HG03354 (cell line): ENCODE measurements at regions not wholly inside any gene's neighbourhood (a gene's known extent, or its start where the extent isn't known, plus 50 kb on each side); places are given as distances from the start of the nearest gene placed in this dataset.
A peak's percentile ranks its signal among the peaks of the same experiment; 100 is the strongest.

ENCODE experiments used
- ATAC-seq: cut with Tn5 transposase; IDR thresholded peaks from one replicate; pipeline ENCODE4 v1.9.1; 2021; ENCODE audit warnings: mild to moderate bottlenecking; ENCODE audit not compliant: unreplicated experiment, poor library complexity, severe bottlenecking

GRCh38 chr13:99636728-99637353, 135.6 kb downstream of the TM9SF2 start:
- peak; percentile 86 for ATAC-seq

DNA sequence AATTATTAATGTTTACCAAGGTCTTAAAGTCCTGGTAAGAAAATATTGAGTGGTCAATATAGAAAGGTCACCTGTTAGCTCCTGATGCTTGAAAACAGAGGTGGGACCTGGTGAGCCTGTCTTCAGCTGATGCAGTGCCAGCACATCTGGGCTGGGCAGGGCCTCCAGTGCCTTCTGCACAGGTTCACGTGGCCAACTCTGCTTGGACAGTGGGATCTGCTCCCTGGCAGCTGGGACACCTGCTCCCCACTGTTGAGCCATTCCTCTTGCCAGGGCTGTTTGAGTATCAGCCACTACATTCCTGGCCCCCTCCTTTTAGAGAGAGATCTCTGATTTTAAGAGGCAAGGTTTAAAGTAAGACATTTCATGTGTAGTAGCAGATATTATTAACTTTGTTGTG, 135.0 kb downstream of the TM9SF2 start:
- peak; percentile 20 for ATAC-seq

GRCh38 chr13:99634672-99635071, 133.4 kb downstream of the TM9SF2 start:
- no peak for ATAC-seq

DNA sequence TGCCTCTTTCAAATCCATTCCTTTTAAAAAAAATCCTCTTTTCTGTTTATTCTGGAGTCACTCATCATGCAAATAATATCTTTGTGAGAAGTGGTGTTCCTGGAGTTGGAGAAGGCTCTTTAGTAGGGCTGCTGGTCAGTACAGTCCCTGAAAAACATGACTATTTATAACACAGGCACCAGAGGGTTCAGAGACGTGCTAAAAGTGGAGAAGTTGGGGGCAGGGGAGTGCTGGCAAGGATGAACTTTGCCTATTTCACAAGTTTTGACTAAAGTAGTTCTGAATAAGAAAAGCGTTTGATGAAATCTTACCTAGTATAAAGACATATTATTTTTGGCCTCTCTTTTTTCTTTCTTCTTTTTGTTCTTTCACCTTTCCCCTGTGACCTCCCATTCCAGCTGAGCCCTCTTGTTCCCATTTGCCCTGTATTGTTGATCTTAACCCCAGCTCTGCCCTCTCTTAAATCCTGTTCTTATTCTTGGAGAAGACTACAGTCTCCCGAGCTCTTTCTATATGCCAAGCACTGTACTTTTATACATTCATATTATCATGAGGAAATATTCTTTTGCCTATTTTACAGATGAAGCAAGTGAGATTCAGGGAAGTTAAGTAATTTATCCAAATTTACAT, 129.1 kb downstream of the TM9SF2 start:
- no peak for ATAC-seq

- ATAC-seq, result no peak
Measured at GRCh38 chr13:99629641-99630040, 128.4 kb downstream of the TM9SF2 start.

DNA sequence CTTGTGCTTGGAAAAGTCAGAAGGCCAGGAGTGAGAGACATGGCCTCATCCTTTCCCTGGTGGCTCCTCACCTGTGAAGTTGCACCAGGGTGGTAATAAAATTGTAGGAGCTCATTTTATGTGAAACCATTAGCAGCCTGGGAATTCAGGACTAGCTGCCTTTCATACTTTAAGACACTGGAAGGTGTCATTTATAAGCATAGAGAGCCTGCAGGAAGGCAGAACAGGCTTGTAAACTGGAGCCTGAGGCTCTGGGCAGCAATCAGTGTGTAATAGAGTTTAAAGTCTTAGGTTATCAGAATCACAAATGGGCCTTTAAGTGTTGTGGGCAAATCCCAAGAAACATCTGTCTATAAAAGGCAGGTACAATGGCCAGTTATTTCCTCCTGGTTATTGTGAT, 127.2 kb downstream of the TM9SF2 start:
- no peak for ATAC-seq

DNA sequence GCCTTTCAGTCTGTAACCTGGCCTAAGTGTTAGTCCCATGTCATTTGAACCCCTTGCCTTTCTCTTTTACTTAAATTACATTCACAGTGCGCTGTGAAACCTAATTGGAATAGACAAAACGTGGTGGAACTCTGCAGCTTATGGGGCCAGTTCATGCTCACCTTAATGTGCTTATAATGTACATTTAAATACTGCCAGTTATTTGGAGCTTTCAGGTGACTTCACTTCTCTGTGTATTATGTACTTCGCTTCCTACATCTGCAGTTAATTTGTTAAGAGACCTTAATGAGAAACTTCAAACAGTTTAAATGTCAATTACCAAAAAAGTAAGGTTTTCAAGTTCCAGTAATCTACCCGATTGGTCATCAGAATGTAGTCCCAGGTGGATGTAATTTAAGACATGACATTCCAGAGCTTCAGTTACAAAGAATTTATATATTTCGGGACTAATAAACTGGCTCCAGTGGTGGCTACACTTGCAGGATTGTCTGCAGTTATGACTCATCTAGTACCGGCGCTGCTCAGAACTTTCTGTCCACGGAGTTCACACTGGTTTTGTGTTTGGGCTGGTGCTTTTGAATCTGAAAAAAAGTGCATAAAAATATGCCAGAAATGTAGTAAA, 125.3 kb downstream of the TM9SF2 start:
- no peak for ATAC-seq

- ATAC-seq, result no peak
Measured at GRCh38 chr13:99624936-99625540, 123.8 kb downstream of the TM9SF2 start.

GRCh38 chr13:99620806-99621205, 119.5 kb downstream of the TM9SF2 start:
- no peak for ATAC-seq

DNA sequence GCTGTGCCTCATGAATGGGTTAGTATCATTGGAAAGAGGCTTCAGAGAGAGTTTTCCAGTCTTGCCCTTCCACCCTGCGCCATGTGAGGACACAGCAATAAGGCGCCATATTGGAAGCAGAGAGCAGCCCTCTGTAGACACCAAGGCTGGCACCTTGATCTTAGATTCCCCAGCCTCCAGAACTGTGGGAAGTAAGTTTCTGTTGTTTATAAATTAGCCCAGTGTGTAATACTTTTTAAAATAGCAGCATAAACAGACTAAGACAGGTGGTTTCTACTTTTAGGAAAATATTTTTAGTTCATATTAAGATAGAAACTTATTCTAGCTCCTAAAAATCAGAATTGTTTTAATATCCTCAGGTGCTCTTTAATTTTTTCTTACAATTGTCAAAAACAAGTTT, 117.9 kb downstream of the TM9SF2 start:
- ATAC-seq, result no peak

- ATAC-seq, result peak; percentile 55
Measured at GRCh38 chr13:99617474-99618255, 116.4 kb downstream of the TM9SF2 start.

- peak; percentile 85 for ATAC-seq
Measured at GRCh38 chr13:99614465-99614885, 113.2 kb downstream of the TM9SF2 start.
